B cell (primary cell): ENCODE measurements at regions not wholly inside any gene's neighbourhood (a gene's known extent, or its start where the extent isn't known, plus 50 kb on each side); places are given as distances from the start of the nearest gene placed in this dataset.

Experiments
- ATAC-seq: fragments of 200-7000 bp; cut with Tn5 transposase; one replicate; pipeline ENCODE4 v1.10.0; 2021; ENCODE audit warnings: low read depth, mild to moderate bottlenecking, moderate number of reproducible peaks, moderate library complexity
- CTCF ChIA-PET: fragments of 350-600 bp; sonication (Branson Sonifier 250); formaldehyde crosslinking; loops from one replicate; lab custom pipeline; 2021; ENCODE audit warnings: antibody characterized with exemption, inconsistent platforms; lab: Charles Lee
- POLR2A ChIA-PET: fragments of 350-600 bp; sonication (Branson Sonifier 250); formaldehyde crosslinking; loops from one replicate; lab custom pipeline; 2021; ENCODE audit warnings: antibody characterized with exemption; lab: Charles Lee
- DNase-seq: peaks from one replicate; pipeline ENCODE4 v3.0.0; 2013
- H2AFZ ChIP-seq: 2 replicates; pipeline ENCODE4 v1.6.1; 2012; ENCODE audit warnings: mild to moderate bottlenecking, low read depth, low read length; ENCODE audit not compliant: insufficient read depth, poor library complexity, severe bottlenecking
- H3K27ac ChIP-seq, 2 donors: 1 replicate in 1 of 2; 2 replicates in 1 of 2; pipeline ENCODE4 v1.5.1; 2012 to 2013; ENCODE audit warnings: low read length in 2 of 2, mild to moderate bottlenecking in 2 of 2, moderate library complexity in 1 of 2
- H3K27me3 ChIP-seq, 4 experiments: fragments of 200-600 bp in 1 of 4; sonication (generic) in 1 of 4; replicated peaks in 1 of 4; 1 replicate in 2 of 4; 2 replicates in 2 of 4; pipeline versions ENCODE4 v1.6.1 to v1.7.0; 2013 to 2016; ENCODE audit warnings: low read length in 3 of 4, mild to moderate bottlenecking in 2 of 4, mixed read lengths in 1 of 4, moderate library complexity in 1 of 4; ENCODE audit not compliant: insufficient read depth in 4 of 4, control insufficient read depth in 3 of 4; ENCODE audit errors: control extremely low read depth in 1 of 4
- H3K36me3 ChIP-seq, 2 experiments: replicated peaks in 1 of 2; 1 replicate in 1 of 2; 2 replicates in 1 of 2; pipeline versions ENCODE4 v1.6.1 to v1.7.1; 2013; ENCODE audit warnings: low read length in 1 of 2; ENCODE audit not compliant: insufficient read depth in 2 of 2, control insufficient read depth in 1 of 2; ENCODE audit errors: control extremely low read depth in 1 of 2, extremely low read depth in 1 of 2
- H3K4me1 ChIP-seq, 2 donors: fragments of 200-600 bp in 1 of 2; sonication (generic) in 1 of 2; 1 replicate in 1 of 2; 2 replicates in 1 of 2; pipeline versions ENCODE4 v1.5.1 to v1.6.1; 2013 to 2017; ENCODE audit warnings: low read length in 2 of 2; ENCODE audit not compliant: control insufficient read depth in 2 of 2, insufficient read depth in 2 of 2
- H3K4me2 ChIP-seq: replicated peaks from 2 replicates; pipeline ENCODE3; 2012; ENCODE audit warnings: mild to moderate bottlenecking, low read depth, low read length; ENCODE audit not compliant: poor library complexity, severe bottlenecking
- H3K4me3 ChIP-seq, 5 experiments: fragments of 200-600 bp in 1 of 5; sonication (generic) in 1 of 5; 1 replicate in 3 of 5; 2 replicates in 2 of 5; pipeline versions ENCODE4 v1.5.1 to v1.7.0; 2011 to 2016; ENCODE audit warnings: low read length in 4 of 5, mild to moderate bottlenecking in 4 of 5, low read depth in 2 of 5, control low read depth in 1 of 5, moderate library complexity in 1 of 5; ENCODE audit not compliant: insufficient read depth in 1 of 5; ENCODE audit errors: control extremely low read depth in 1 of 5, extremely low read depth in 1 of 5
- H3K79me2 ChIP-seq: fragments of 200-600 bp; sonication (generic); one replicate; pipeline ENCODE4 v1.6.0; 2016; ENCODE audit warnings: low read length; ENCODE audit not compliant: control insufficient read depth, insufficient read depth
- H3K9ac ChIP-seq: fragments of 200-600 bp; sonication (generic); 2 replicates; pipeline ENCODE4 v1.6.1; 2017; ENCODE audit warnings: mild to moderate bottlenecking, low read length, moderate library complexity
- H3K9me3 ChIP-seq, 3 donors: one replicate each; pipeline versions ENCODE4 v1.6.1 to v1.7.1; 2013; ENCODE audit warnings: low read length in 2 of 3; ENCODE audit not compliant: control insufficient read depth in 2 of 3, insufficient read depth in 1 of 3; ENCODE audit errors: control extremely low read depth in 1 of 3
- H4K20me1 ChIP-seq: 2 replicates; pipeline ENCODE4 v1.6.0; 2012; ENCODE audit warnings: mild to moderate bottlenecking, low read length; ENCODE audit not compliant: insufficient read depth, control insufficient read depth, poor library complexity, severe bottlenecking
- H3K27ac Mint-ChIP-seq: one replicate; pipeline ENCODE4 v1.8.0; 2021; ENCODE audit warnings: mixed read lengths
- H3K27me3 Mint-ChIP-seq: one replicate; pipeline ENCODE4 v1.8.0; 2021; ENCODE audit warnings: mixed read lengths
- H3K4me1 Mint-ChIP-seq: one replicate; pipeline ENCODE4 v1.8.0; 2021; ENCODE audit warnings: mixed read lengths
- H3K4me3 Mint-ChIP-seq: one replicate; pipeline ENCODE4 v1.8.0; 2021; ENCODE audit warnings: mixed read lengths
- H3K9me3 Mint-ChIP-seq: one replicate; pipeline ENCODE4 v1.8.0; 2022; ENCODE audit warnings: mixed read lengths; ENCODE audit not compliant: insufficient read depth
- CTCF ChIP-seq: fragments of 200-600 bp; IDR thresholded peaks from one replicate; pipeline ENCODE4 v1.8.0; 2022; ENCODE audit warnings: antibody characterized with exemption, mild to moderate bottlenecking
- EZH2 ChIP-seq: IDR thresholded peaks from 2 replicates; pipeline ENCODE4 v1.6.1; 2012; ENCODE audit warnings: borderline replicate concordance, low read depth, mild to moderate bottlenecking, moderate library complexity, low read length; ENCODE audit not compliant: insufficient read depth, poor library complexity, severe bottlenecking
- WGBS: methylation state at CpG from one replicate; pipeline ENCODE4 v1.1.5; 2013; ENCODE audit warnings: missing lambda C conversion rate; ENCODE audit not compliant: insufficient coverage; 5-methylcytosine and 5-hydroxymethylcytosine counted together
- intact Hi-C: fragments of 100-400 bp; cut with micrococcal nuclease; formaldehyde crosslinking; loops from one replicate; pipeline ENCODE4 v1.10.0; 2022

DNA sequence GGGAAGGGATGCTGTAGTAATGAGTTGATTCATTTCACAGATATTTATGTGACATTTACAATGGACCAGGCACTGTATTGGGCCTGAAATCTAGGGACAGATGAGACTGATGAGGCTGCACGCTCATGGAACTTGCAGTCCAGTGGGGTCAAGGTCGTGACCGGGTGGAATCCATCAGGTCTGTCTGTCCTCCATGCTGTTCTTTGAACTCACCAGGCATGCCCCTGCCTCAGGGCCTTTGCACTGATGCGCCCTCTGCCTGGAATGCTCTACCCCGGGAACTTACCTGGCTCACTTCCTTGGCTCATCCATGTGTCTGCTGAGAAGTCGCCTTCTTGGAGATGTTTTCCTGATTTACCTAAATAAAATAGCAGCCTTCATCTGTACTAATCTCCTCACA, 200.1 kb downstream of the VRK1 start:
- Mint-ChIP-seq H3K27me3 (peaks cover 5% of the 10 kb centered on the region), H3K4me1 (no peaks in the 10 kb centered on the region), H3K4me3 (no peak overlapping the region), H3K9me3 (no peaks in the 10 kb centered on the region), H3K27ac (no peak overlapping the region)
- ATAC-seq (no peak), DNase-seq (no peak)
- H3K9ac ChIP-seq, result no peak overlapping the region
- no peak overlapping the region for H3K4me3 ChIP-seq
- ChIA-PET CTCF (no interaction called here), POLR2A (no interaction called here)
- H3K27ac ChIP-seq, result no peak overlapping the region
- intact Hi-C loops, result no loop called here
- no peaks in the 10 kb centered on the region for H4K20me1 ChIP-seq
- TF ChIP-seq CTCF (no peak), EZH2 (no peak)
- no peak overlapping the region for H3K4me2 ChIP-seq
- H2AFZ ChIP-seq, result no peak overlapping the region
- no peaks in the 10 kb centered on the region for H3K27me3 ChIP-seq
- peaks cover 0 to 15% (median 11%) of the 10 kb centered on the region in 3 donors for H3K9me3 ChIP-seq
- H3K36me3 ChIP-seq, result no peaks in the 10 kb centered on the region
- H3K79me2 ChIP-seq, result no peaks in the 10 kb centered on the region
- no peaks in the 10 kb centered on the region for H3K4me1 ChIP-seq
- 90% methylated on average over 5 of the region's 6 CpGs for WGBS

DNA sequence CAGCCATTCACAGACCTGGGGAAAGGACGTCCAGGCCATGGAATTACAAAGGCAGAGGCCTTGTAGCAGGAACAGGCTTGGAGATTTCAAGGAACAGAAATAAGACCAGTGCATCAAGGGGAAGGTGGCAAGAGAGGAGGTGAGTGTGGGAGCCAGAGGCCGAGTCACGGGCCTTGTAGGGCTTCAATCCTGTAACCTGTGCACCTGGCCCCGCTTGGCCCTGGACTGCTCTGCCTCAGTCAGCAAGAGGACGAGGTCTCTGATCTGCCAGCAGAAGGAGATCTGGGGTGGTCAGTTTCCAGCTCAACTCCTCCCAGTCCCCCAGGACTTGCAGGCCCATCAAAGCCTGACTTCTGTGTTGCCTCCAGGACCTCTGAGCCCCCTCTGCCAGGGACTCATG, 200.8 kb downstream of the VRK1 start:
- no peaks in the 10 kb centered on the region for H3K79me2 ChIP-seq
- H3K27ac ChIP-seq, result no peak overlapping the region
- H3K9me3 Mint-ChIP-seq, result no peaks in the 10 kb centered on the region
- H3K9me3 ChIP-seq, result peaks cover 0 to 19% (median 11%) of the 10 kb centered on the region in 3 donors
- no peak overlapping the region for H3K9ac ChIP-seq
- WGBS, result 92% methylated on average over 5 of the region's 5 CpGs
- no peak overlapping the region for H3K4me3 Mint-ChIP-seq
- TF ChIP-seq CTCF (no peak), EZH2 (no peak)
- ChIA-PET CTCF (no interaction called here), POLR2A (no interaction called here)
- no peaks in the 10 kb centered on the region for H3K4me1 ChIP-seq
- no peak overlapping the region for H3K4me3 ChIP-seq
- no peak overlapping the region for H3K4me2 ChIP-seq
- H3K27ac Mint-ChIP-seq, result no peak overlapping the region
- H2AFZ ChIP-seq, result no peak overlapping the region
- no peaks in the 10 kb centered on the region for H3K27me3 ChIP-seq
- intact Hi-C loops, result no loop called here
- H3K27me3 Mint-ChIP-seq, result peaks cover 5% of the 10 kb centered on the region
- H3K36me3 ChIP-seq, result no peaks in the 10 kb centered on the region
- ATAC-seq (no peak), DNase-seq (no peak)
- H4K20me1 ChIP-seq, result no peaks in the 10 kb centered on the region
- no peaks in the 10 kb centered on the region for H3K4me1 Mint-ChIP-seq
